Glutamatergic neuron (in vitro differentiated cells): ENCODE measurements at regions not wholly inside any gene's neighbourhood (a gene's known extent, or its start where the extent isn't known, plus 50 kb on each side); places are given as distances from the start of the nearest gene placed in this dataset.

Experiments used
- DNase-seq: peaks from one replicate; pipeline ENCODE4 v3.0.0; 2022
- H3K27ac Mint-ChIP-seq: one replicate; pipeline ENCODE4 v1.8.0; 2020; ENCODE audit warnings: mild to moderate bottlenecking, mixed read lengths, inconsistent platforms; ENCODE audit not compliant: unreplicated experiment
- H3K27me3 Mint-ChIP-seq: one replicate; pipeline ENCODE4 v1.8.0; 2020; ENCODE audit warnings: mild to moderate bottlenecking, moderate library complexity, mixed read lengths, inconsistent platforms; ENCODE audit not compliant: unreplicated experiment
- H3K36me3 Mint-ChIP-seq: one replicate; pipeline ENCODE4 v1.8.0; 2020; ENCODE audit warnings: mild to moderate bottlenecking, mixed read lengths, inconsistent platforms; ENCODE audit not compliant: unreplicated experiment
- H3K4me1 Mint-ChIP-seq: one replicate; pipeline ENCODE4 v1.8.0; 2020; ENCODE audit warnings: mild to moderate bottlenecking, low read depth, mixed read lengths, inconsistent platforms; ENCODE audit not compliant: unreplicated experiment
- H3K4me3 Mint-ChIP-seq: one replicate; pipeline ENCODE4 v1.8.0; 2020; ENCODE audit warnings: mild to moderate bottlenecking, mixed read lengths, inconsistent platforms; ENCODE audit not compliant: unreplicated experiment
- H3K9me3 Mint-ChIP-seq: one replicate; pipeline ENCODE4 v1.8.0; 2020; ENCODE audit warnings: mild to moderate bottlenecking, moderate library complexity, mixed read lengths, inconsistent platforms; ENCODE audit not compliant: unreplicated experiment
- CTCF ChIP-seq: fragments of 200-600 bp; sonication (generic); IDR thresholded peaks from one replicate; pipeline ENCODE4 v1.5.0; 2021; ENCODE audit not compliant: partially characterized antibody, unreplicated experiment

- Mint-ChIP-seq H3K36me3 (no peaks in the 10 kb centered on the region), H3K27me3 (no peaks in the 10 kb centered on the region), H3K27ac (no peak overlapping the region), H3K9me3 (peaks cover 2% of the 10 kb centered on the region), H3K4me3 (no peak overlapping the region), H3K4me1 (peaks cover 17% of the 10 kb centered on the region)
- no peak for DNase-seq
- no peak for TF ChIP-seq CTCF
Measured at GRCh38 chr19:31718898-31719297, 369.7 kb upstream of the TSHZ3 start.

GRCh38 chr19:31723101-31723500 lies 373.9 kb upstream of the TSHZ3 start:
- no peak for TF ChIP-seq CTCF
- H3K36me3 Mint-ChIP-seq: no peaks in the 10 kb centered on the region
- no peaks in the 10 kb centered on the region for H3K9me3 Mint-ChIP-seq
- no peak overlapping the region for H3K4me3 Mint-ChIP-seq
- no peaks in the 10 kb centered on the region for H3K27me3 Mint-ChIP-seq
- no peaks in the 10 kb centered on the region for H3K4me1 Mint-ChIP-seq
- no peak for DNase-seq
- no peak overlapping the region for H3K27ac Mint-ChIP-seq

GRCh38 chr19:31725051-31725450 lies 375.8 kb upstream of the TSHZ3 start:
- H3K27ac Mint-ChIP-seq: no peak overlapping the region
- TF ChIP-seq CTCF: no peak
- H3K36me3 Mint-ChIP-seq: no peaks in the 10 kb centered on the region
- no peak for DNase-seq
- no peaks in the 10 kb centered on the region for H3K27me3 Mint-ChIP-seq
- H3K4me3 Mint-ChIP-seq: no peak overlapping the region
- H3K4me1 Mint-ChIP-seq: no peaks in the 10 kb centered on the region
- H3K9me3 Mint-ChIP-seq: no peaks in the 10 kb centered on the region

- Mint-ChIP-seq H3K36me3 (no peaks in the 10 kb centered on the region), H3K4me3 (no peak overlapping the region), H3K4me1 (no peaks in the 10 kb centered on the region)
Measured at GRCh38 chr19:31727536-31727935, 378.3 kb upstream of the TSHZ3 start.

GRCh38 chr19:31730270-31730669 lies 381.0 kb upstream of the TSHZ3 start:
- H3K36me3 Mint-ChIP-seq: no peaks in the 10 kb centered on the region
- H3K27ac Mint-ChIP-seq: no peak overlapping the region

More at GRCh38 chr19:31727536-31727935, 378.3 kb upstream of the TSHZ3 start:
- no peak for TF ChIP-seq CTCF
- Mint-ChIP-seq H3K27ac (no peak overlapping the region), H3K27me3 (no peaks in the 10 kb centered on the region), H3K9me3 (no peaks in the 10 kb centered on the region)
- no peak for DNase-seq

More at GRCh38 chr19:31730270-31730669, 381.0 kb upstream of the TSHZ3 start:
- no peak for DNase-seq
- Mint-ChIP-seq H3K9me3 (peaks cover 2% of the 10 kb centered on the region), H3K27me3 (peaks cover 2% of the 10 kb centered on the region), H3K4me3 (no peak overlapping the region), H3K4me1 (no peaks in the 10 kb centered on the region)
- TF ChIP-seq CTCF: no peak
